Brain microvascular endothelial cell (primary cell): ENCODE measurements at regions not wholly inside any gene's neighbourhood (a gene's known extent, or its start where the extent isn't known, plus 50 kb on each side); places are given as distances from the start of the nearest gene placed in this dataset.

Source experiments
- DNase-seq: peaks from one replicate; pipeline ENCODE4 v3.0.0-alpha.2; 2020
- H3K27ac ChIP-seq: fragments of 250-450 bp; sonication (Bioruptor Pico); 2 replicates; pipeline ENCODE4 v1.5.1; 2020; ENCODE audit warnings: mild to moderate bottlenecking, moderate library complexity
- H3K27me3 ChIP-seq: fragments of 250-450 bp; sonication (Bioruptor Pico); replicated peaks from 2 replicates; pipeline ENCODE4 v1.5.1; 2020; ENCODE audit warnings: mild to moderate bottlenecking
- H3K36me3 ChIP-seq: fragments of 250-450 bp; sonication (Bioruptor Pico); replicated peaks from 2 replicates; pipeline ENCODE4 v1.5.1; 2020; ENCODE audit warnings: mild to moderate bottlenecking
- H3K4me3 ChIP-seq: 2 replicates; pipeline ENCODE4 v1.5.1; 2011; ENCODE audit warnings: low read depth, mild to moderate bottlenecking, control low read depth, low read length, moderate library complexity
- CTCF ChIP-seq: IDR thresholded peaks from 2 replicates; pipeline ENCODE4 v1.5.1; 2011; ENCODE audit warnings: low read depth, mild to moderate bottlenecking, moderate library complexity, low read length, control low read depth, inconsistent platforms; ENCODE audit errors: missing control alignments
- in situ Hi-C: cut with HindIII; loops from 2 replicates; pipeline ENCODE4 v1.10.0; 2017; ENCODE audit warnings: low sequenced_read_pairs, low pct_ligation_motif_present

GRCh38 chrX:34999702-35000101 is 57.1 kb downstream of the FAM47B start:
- no peak for TF ChIP-seq CTCF
- Histone ChIP-seq H3K27ac (no peak overlapping the region), H3K27me3 (no peaks in the 10 kb centered on the region), H3K36me3 (no peaks in the 10 kb centered on the region), H3K4me3 (no peak overlapping the region)
- in situ Hi-C loops = no loop called here
- DNase-seq = no peak

GRCh38 chrX:35006361-35006760 is 63.8 kb downstream of the FAM47B start:
- no peak overlapping the region for H3K27ac ChIP-seq
- H3K4me3 ChIP-seq = no peak overlapping the region
- TF ChIP-seq CTCF = no peak
- DNase-seq = no peak
- no peaks in the 10 kb centered on the region for H3K36me3 ChIP-seq
- in situ Hi-C loops = no loop called here
- no peaks in the 10 kb centered on the region for H3K27me3 ChIP-seq

GRCh38 chrX:35015621-35016020 is 73.0 kb downstream of the FAM47B start:
- Histone ChIP-seq H3K36me3 (no peaks in the 10 kb centered on the region), H3K4me3 (no peak overlapping the region), H3K27me3 (no peaks in the 10 kb centered on the region), H3K27ac (no peak overlapping the region)
- no peak for TF ChIP-seq CTCF
- in situ Hi-C loops = no loop called here
- no peak for DNase-seq

- in situ Hi-C loops = no loop called here
- peak; percentile 1 for DNase-seq
- TF ChIP-seq CTCF = no peak
- Histone ChIP-seq H3K36me3 (no peaks in the 10 kb centered on the region), H3K27ac (no peak overlapping the region), H3K4me3 (no peak overlapping the region), H3K27me3 (no peaks in the 10 kb centered on the region)
Observed at GRCh38 chrX:35016051-35016450, 73.5 kb downstream of the FAM47B start.

- H3K27ac ChIP-seq = no peak overlapping the region
- no peak for TF ChIP-seq CTCF
- no peaks in the 10 kb centered on the region for H3K27me3 ChIP-seq
- H3K36me3 ChIP-seq = no peaks in the 10 kb centered on the region
- DNase-seq = no peak
- in situ Hi-C loops = no loop called here
- H3K4me3 ChIP-seq = no peak overlapping the region
Observed at GRCh38 chrX:35017284-35017683, 74.7 kb downstream of the FAM47B start.

- Histone ChIP-seq H3K27ac (no peak overlapping the region), H3K4me3 (no peak overlapping the region), H3K27me3 (no peaks in the 10 kb centered on the region), H3K36me3 (no peaks in the 10 kb centered on the region)
- in situ Hi-C loops = no loop called here
- TF ChIP-seq CTCF = no peak
- DNase-seq = no peak
Observed at GRCh38 chrX:35023683-35024082, 81.1 kb downstream of the FAM47B start.
